ENCODE measurements at regions not wholly inside any gene's neighbourhood (a gene's known extent, or its start where the extent isn't known, plus 50 kb on each side); places are given as distances from the start of the nearest gene placed in this dataset.
A peak's percentile ranks its signal among the peaks of the same experiment; 100 is the strongest.
"Not testable (repeated sequence)": the region's sequence is repeated elsewhere in the genome, so short reads cannot be mapped to it uniquely, and the experiment has no call there.

DNA sequence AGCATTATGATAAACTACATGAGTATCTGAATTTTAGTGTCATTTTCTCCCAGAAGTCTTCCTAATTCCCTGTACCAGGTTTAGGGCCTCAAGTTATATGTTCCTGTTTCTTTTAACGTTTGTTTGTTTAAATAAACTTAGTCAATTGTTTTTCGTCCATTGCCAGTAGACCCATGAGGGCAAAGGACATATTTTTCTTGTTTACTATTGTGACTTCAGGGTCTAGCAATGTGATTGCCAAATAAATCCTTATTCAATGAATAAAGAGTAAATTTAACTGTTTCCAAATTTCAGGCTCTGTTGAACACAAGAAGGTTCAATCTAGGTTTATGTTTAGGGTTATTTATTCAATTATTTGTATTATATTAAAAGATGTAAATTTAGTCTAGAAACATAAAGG, 391.6 kb upstream of the MGAT4C start:
- no peak for DNase-seq

GRCh38 chr12:86634456-86635410, 378.5 kb upstream of the MGAT4C start:
- DNase-seq: no peak

GRCh38 chr12:86627001-86627400, 370.8 kb upstream of the MGAT4C start:
- DNase-seq: no peak

DNA sequence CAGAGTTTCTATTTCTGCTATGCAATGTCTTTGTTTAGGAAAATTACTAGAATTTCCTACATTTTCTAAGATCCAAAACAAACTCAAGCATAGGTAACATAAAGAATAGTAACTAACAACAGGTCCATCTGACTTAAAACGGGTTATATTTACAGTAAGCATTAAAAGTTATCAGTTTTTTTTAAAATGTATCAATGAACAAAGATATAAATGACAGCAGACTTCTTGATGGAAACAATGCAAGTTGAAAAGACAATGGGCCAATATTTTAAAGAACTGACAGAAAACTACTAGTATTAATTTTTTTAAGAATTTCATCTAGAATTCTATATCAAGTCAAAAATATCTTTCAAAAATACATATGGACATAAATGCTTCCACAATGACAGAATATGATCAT, 367.1 kb upstream of the MGAT4C start:
- DNase-seq: no peak

DNA sequence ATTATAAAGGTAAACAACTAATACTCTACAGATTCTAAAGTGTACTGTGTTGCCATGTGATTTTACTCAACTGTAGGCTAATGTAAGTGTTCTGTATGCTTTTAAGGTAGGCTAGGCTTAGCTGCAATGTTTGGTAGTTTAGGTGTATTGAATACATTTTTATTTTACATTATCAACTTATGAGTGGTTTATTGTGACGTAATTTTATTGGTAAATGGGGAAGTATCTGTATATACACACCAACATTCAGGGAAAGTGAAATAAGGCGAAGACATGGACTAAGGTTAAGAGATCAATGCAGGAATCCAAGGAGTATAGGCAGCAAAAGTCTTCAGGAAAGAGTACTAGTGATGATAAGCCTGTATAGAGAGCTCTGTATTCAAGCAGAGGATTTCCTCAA, 365.8 kb upstream of the MGAT4C start:
- no peak for DNase-seq

- no peak for DNase-seq
Measured at GRCh38 chr12:86613311-86613710, 357.1 kb upstream of the MGAT4C start.

GRCh38 chr12:86608638-86609037, 352.4 kb upstream of the MGAT4C start:
- DNase-seq: no peak

DNA sequence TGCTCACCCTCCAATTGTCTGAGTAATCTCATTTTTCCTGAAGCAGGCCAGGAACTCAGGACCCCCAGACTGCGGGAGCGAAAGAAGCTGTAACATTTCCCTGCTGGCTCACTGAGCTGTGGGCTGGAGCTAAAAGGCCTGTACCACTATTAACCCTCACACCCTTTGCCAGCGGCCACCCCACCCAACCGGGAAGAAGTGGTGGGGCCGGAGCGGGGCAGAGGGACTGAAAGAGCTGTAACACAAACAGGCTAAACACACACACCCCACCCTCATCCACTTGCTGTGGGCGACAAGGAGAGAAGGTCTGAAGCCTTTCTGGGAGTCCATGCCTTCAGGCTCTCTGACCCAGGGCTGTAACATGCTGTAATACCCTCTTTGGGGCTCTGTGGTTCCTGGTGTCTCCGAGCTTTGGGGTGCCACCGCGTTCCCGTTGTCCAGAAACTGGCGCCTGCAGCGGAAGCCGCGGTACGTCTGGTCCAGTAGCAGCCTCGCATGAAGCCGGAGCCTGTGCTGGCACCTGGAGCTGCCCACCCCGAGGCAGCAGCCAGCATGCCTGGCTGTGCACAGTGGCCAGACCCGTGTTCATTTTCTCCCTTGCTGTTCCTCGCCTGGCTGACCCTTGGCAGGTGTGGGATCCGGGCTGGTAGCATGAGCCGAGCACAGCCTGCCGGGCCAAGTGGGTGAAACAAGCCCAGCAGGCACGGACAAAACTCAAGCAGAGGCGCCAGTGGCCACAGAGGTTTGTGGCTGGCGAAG, 345.5 kb upstream of the MGAT4C start:
- DNase-seq: no peak

- no peak for DNase-seq
Measured at GRCh38 chr12:86600664-86601231, 344.6 kb upstream of the MGAT4C start.

GRCh38 chr12:86597431-86597830, 341.2 kb upstream of the MGAT4C start:
- no peak for DNase-seq

- no peak for DNase-seq
Measured at GRCh38 chr12:86590296-86590695, 334.1 kb upstream of the MGAT4C start.

GRCh38 chr12:86574143-86574542, 318.0 kb upstream of the MGAT4C start:
- no peak for DNase-seq

DNA sequence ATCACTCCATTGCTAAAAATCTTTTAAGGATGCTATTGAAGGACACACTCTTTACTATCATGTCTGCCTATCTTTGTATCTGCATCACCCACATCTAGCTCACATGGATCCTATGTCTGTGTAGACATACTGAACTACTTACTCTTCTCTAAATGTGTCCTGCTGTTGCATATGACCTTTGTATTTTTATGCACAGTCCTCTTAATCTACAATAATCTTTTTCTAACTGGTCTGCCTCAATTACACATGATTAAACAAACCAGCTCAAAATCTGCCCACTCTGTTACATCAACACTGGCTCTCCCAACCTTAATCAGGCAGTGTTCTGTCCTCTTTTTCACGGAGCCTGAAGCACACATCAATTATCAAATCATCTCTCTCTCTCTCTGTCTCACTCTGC, 316.3 kb upstream of the MGAT4C start:
- no peak for DNase-seq

DNA sequence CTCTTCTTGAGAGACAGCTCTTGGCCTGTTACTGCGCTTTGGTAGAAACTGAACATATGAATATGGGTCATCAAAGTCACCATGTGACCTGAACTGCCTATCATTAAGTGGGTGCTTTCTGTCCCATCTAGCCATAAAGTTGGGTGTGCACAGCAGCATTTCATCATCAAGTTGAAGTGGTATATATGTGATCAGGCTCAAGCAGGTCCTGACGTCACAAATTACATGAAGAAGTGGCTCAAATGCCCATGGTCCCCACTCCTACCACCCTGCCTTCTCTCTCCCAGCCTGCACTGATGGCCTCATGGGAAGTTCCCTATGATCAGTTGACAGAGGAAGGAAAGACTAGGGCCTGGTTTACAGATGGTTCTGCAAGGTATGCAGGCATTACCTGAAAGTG, 308.8 kb upstream of the MGAT4C start:
- no peak for DNase-seq

- DNase-seq: not testable (repeated sequence)
Measured at GRCh38 chr12:86555491-86555890, 299.3 kb upstream of the MGAT4C start.

- DNase-seq: peak; percentile 9
Measured at GRCh38 chr12:86551146-86551571, 295.0 kb upstream of the MGAT4C start.

GRCh38 chr12:86550218-86551145, 294.3 kb upstream of the MGAT4C start:
- no peak for DNase-seq

DNA sequence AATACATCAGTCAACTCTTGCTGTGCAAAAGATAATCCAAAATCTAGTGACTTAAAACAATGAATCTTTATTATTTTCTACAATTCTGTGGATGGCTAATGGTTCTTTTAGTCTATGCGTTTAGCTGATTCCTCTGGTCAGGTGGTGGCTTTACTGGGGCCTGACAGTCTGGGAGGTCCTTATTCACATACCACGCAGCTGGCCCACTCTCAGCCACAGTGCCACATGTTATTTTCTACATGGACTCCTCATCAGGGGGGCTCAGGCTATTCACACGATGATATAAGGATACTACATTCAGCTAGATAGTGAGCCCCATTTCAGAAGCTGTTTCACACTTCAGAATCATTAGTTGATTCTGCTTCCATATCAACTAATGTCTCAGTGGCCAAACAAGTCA, 287.5 kb upstream of the MGAT4C start:
- DNase-seq: no peak

- no peak for DNase-seq
Measured at GRCh38 chr12:86530996-86531655, 274.9 kb upstream of the MGAT4C start.

DNA sequence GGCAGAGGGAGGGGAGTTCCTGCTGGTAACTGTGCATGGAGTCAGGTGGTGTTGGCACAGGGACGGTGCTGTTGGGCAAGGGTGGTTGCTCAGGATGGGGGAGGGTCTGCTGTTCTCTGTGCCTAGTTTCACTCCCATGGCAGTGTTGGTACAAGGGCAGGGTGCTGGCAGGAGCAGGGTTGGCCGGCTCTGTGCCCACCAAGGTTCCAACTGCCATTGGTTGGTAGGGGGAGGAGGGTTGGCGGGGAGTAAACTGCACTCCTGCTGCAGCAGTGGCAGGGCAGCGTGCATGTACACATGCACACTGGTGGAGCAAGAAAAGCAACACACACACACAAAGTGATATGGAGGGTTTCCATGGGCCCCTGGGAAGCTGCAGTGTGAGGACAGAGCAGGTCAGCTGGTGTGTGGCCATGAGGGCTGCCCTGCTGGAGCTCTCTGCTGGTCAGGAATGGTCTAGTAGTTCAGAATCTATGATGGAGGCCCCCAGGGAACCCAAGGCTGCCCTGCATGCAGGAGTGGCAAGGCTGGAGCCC, 269.9 kb upstream of the MGAT4C start:
- DNase-seq: no peak

GRCh38 chr12:86523844-86524243, 267.7 kb upstream of the MGAT4C start:
- DNase-seq: no peak

DNA sequence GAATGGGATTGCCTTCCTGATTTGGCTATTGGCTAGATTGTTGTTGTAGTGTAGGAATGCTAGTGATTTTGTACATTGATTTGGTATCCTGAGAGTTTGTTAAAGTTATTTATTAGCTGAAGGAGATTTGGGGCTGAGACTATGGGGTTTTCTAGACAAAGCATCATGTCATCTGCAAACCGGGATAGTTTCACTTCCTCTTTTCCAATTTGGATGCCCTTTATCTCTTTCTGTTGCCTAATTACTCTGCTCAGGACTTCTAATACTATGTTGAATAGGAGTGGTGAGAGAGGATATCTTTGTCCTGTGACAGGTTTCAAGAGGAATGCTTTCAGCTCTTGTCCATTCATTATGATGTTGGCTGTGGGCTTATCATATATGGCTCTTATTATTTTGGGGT, 265.7 kb upstream of the MGAT4C start:
- no peak for DNase-seq

Data from NCI-H446 treated with DMSO at 0.1 percent for 48 hours (cell line).